Brain microvascular endothelial cell (primary cell): ENCODE measurements at regions not wholly inside any gene's neighbourhood (a gene's known extent, or its start where the extent isn't known, plus 50 kb on each side); places are given as distances from the start of the nearest gene placed in this dataset.
"Not testable (repeated sequence)": the region's sequence is repeated elsewhere in the genome, so short reads cannot be mapped to it uniquely, and the experiment has no call there.

ENCODE experiments used
- DNase-seq: peaks from one replicate; pipeline ENCODE4 v3.0.0-alpha.2; 2020
- H3K27ac ChIP-seq: fragments of 250-450 bp; sonication (Bioruptor Pico); 2 replicates; pipeline ENCODE4 v1.5.1; 2020; ENCODE audit warnings: mild to moderate bottlenecking, moderate library complexity
- H3K27me3 ChIP-seq: fragments of 250-450 bp; sonication (Bioruptor Pico); replicated peaks from 2 replicates; pipeline ENCODE4 v1.5.1; 2020; ENCODE audit warnings: mild to moderate bottlenecking
- H3K36me3 ChIP-seq: fragments of 250-450 bp; sonication (Bioruptor Pico); replicated peaks from 2 replicates; pipeline ENCODE4 v1.5.1; 2020; ENCODE audit warnings: mild to moderate bottlenecking
- H3K4me3 ChIP-seq: 2 replicates; pipeline ENCODE4 v1.5.1; 2011; ENCODE audit warnings: low read depth, mild to moderate bottlenecking, control low read depth, low read length, moderate library complexity
- CTCF ChIP-seq: IDR thresholded peaks from 2 replicates; pipeline ENCODE4 v1.5.1; 2011; ENCODE audit warnings: low read depth, mild to moderate bottlenecking, moderate library complexity, low read length, control low read depth, inconsistent platforms; ENCODE audit errors: missing control alignments
- in situ Hi-C: cut with HindIII; loops from 2 replicates; pipeline ENCODE4 v1.10.0; 2017; ENCODE audit warnings: low sequenced_read_pairs, low pct_ligation_motif_present

- Histone ChIP-seq H3K27me3 (no peaks in the 10 kb centered on the region), H3K36me3 (no peaks in the 10 kb centered on the region), H3K27ac (no peak overlapping the region), H3K4me3 (no peak overlapping the region)
- no peak for TF ChIP-seq CTCF
- DNase-seq: no peak
- in situ Hi-C loops: no loop called here
These were observed 282.9 kb downstream of the CCER1 start for GRCh38 chr12:90672081-90672480.

- H3K27ac ChIP-seq, in situ Hi-C loops, H3K36me3 ChIP-seq, DNase-seq, H3K27me3 ChIP-seq, H3K4me3 ChIP-seq: not testable (repeated sequence)
These were observed 291.0 kb downstream of the CCER1 start for GRCh38 chr12:90663949-90664348.

GRCh38 chr12:90659060-90659459 is 295.9 kb downstream of the CCER1 start:
- TF ChIP-seq CTCF: no peak
- in situ Hi-C loops: no loop called here
- no peak overlapping the region for H3K4me3 ChIP-seq
- DNase-seq: no peak
- H3K27me3 ChIP-seq: no peaks in the 10 kb centered on the region
- no peak overlapping the region for H3K27ac ChIP-seq
- no peaks in the 10 kb centered on the region for H3K36me3 ChIP-seq

- TF ChIP-seq CTCF: no peak
- Histone ChIP-seq H3K27ac (no peak overlapping the region), H3K36me3 (no peaks in the 10 kb centered on the region), H3K4me3 (no peak overlapping the region), H3K27me3 (no peaks in the 10 kb centered on the region)
- in situ Hi-C loops: no loop called here
- peak; percentile 25 for DNase-seq
These were observed 301.9 kb downstream of the CCER1 start for GRCh38 chr12:90653040-90653439.

GRCh38 chr12:90652280-90652679 is 302.7 kb downstream of the CCER1 start:
- Histone ChIP-seq H3K4me3 (no peak overlapping the region), H3K27me3 (no peaks in the 10 kb centered on the region), H3K27ac (no peak overlapping the region), H3K36me3 (no peaks in the 10 kb centered on the region)
- no peak for DNase-seq
- in situ Hi-C loops: no loop called here
- TF ChIP-seq CTCF: no peak

- H3K4me3 ChIP-seq: no peak overlapping the region
- DNase-seq: no peak
- H3K27ac ChIP-seq: no peak overlapping the region
- in situ Hi-C loops: no loop called here
- no peaks in the 10 kb centered on the region for H3K27me3 ChIP-seq
- no peak for TF ChIP-seq CTCF
- no peaks in the 10 kb centered on the region for H3K36me3 ChIP-seq
These were observed 309.8 kb downstream of the CCER1 start for GRCh38 chr12:90645181-90645580.
